WTC11 (cell line): ENCODE measurements at regions not wholly inside any gene's neighbourhood (a gene's known extent, or its start where the extent isn't known, plus 50 kb on each side); places are given as distances from the start of the nearest gene placed in this dataset.
A peak's percentile ranks its signal among the peaks of the same experiment; 100 is the strongest.

ENCODE experiments used
- ATAC-seq: fragments of 200-7000 bp; cut with Tn5 transposase; 2 replicates; pipeline ENCODE4 v1.10.0; 2021; ENCODE audit warnings: mild to moderate bottlenecking, moderate library complexity
- CTCF ChIA-PET: fragments of 300-600 bp; sonication (Branson Sonifier 250); formaldehyde crosslinking; loops from one replicate; lab custom pipeline; 2021; ENCODE audit warnings: antibody characterized with exemption; lab: Charles Lee
- POLR2A ChIA-PET: fragments of 350-600 bp; sonication (Branson Sonifier 250); formaldehyde crosslinking; loops from one replicate; lab custom pipeline; 2021; ENCODE audit warnings: antibody characterized with exemption; lab: Charles Lee
- DNase-seq: peaks from one replicate; pipeline ENCODE4 v3.0.0; 2021; ENCODE audit warnings: low spot score
- H3K27ac Mint-ChIP-seq: 2 replicates; pipeline ENCODE4 v1.8.0; 2021; ENCODE audit warnings: mixed read lengths
- H3K27me3 Mint-ChIP-seq: 2 replicates; pipeline ENCODE4 v1.8.0; 2021; ENCODE audit warnings: low read depth, mild to moderate bottlenecking, moderate library complexity, mixed read lengths
- H3K36me3 Mint-ChIP-seq: 2 replicates; pipeline ENCODE4 v1.8.0; 2021; ENCODE audit warnings: mixed read lengths
- H3K4me1 Mint-ChIP-seq: 2 replicates; pipeline ENCODE4 v1.8.0; 2022; ENCODE audit warnings: mixed read lengths
- H3K4me3 Mint-ChIP-seq: 2 replicates; pipeline ENCODE4 v1.8.0; 2021; ENCODE audit warnings: mild to moderate bottlenecking, moderate library complexity, mixed read lengths
- H3K9me3 Mint-ChIP-seq: 2 replicates; pipeline ENCODE4 v1.8.0; 2021; ENCODE audit warnings: mixed read lengths
- ERG ChIP-seq: fragments of 250-450 bp; sonication (Bioruptor Pico); IDR thresholded peaks from 2 replicates; pipeline ENCODE4 v1.8.0; 2021; ENCODE audit warnings: mild to moderate bottlenecking
- GTF2I ChIP-seq: fragments of 250-450 bp; sonication (Bioruptor Pico); conservative IDR thresholded peaks from 2 replicates; pipeline ENCODE4 v1.4.0; 2021; ENCODE audit warnings: mild to moderate bottlenecking
- JAZF1 ChIP-seq: fragments of 250-450 bp; sonication (Bioruptor Pico); IDR thresholded peaks from 2 replicates; pipeline ENCODE4 v1.9.0; 2021; ENCODE audit warnings: moderate library complexity, mild to moderate bottlenecking, inconsistent platforms
- NFYB ChIP-seq: sonication (generic); formaldehyde crosslinking; conservative IDR thresholded peaks from 2 replicates; pipeline ENCODE4 v1.8.0; 2022; ENCODE audit warnings: low read depth, missing genetic modification reagents
- PRDM15 ChIP-seq: sonication (generic); formaldehyde crosslinking; IDR thresholded peaks from 2 replicates; pipeline ENCODE4 v1.8.0; 2022; ENCODE audit warnings: missing genetic modification reagents
- RELA ChIP-seq: sonication (generic); formaldehyde crosslinking; IDR thresholded peaks from 2 replicates; pipeline ENCODE4 v1.8.1; 2022; ENCODE audit warnings: missing genetic modification reagents, mild to moderate bottlenecking, borderline replicate concordance
- TEAD4 ChIP-seq: sonication (generic); formaldehyde crosslinking; IDR thresholded peaks from 2 replicates; pipeline ENCODE4 v1.8.0; 2022; ENCODE audit warnings: mild to moderate bottlenecking, missing genetic modification reagents
- ZMAT4 ChIP-seq: fragments of 250-450 bp; sonication (Bioruptor Pico); IDR thresholded peaks from 2 replicates; pipeline ENCODE4 v1.9.0; 2021; ENCODE audit warnings: mild to moderate bottlenecking
- ZNF317 ChIP-seq: sonication (generic); formaldehyde crosslinking; IDR thresholded peaks from 2 replicates; pipeline ENCODE4 v1.8.1; 2023; ENCODE audit warnings: low read depth, mild to moderate bottlenecking, moderate library complexity, missing genetic modification reagents, borderline replicate concordance
- ZNF423 ChIP-seq: fragments of 250-450 bp; sonication (Bioruptor Pico); IDR thresholded peaks from 2 replicates; pipeline ENCODE4 v2.1.2; 2022; ENCODE audit warnings: mild to moderate bottlenecking, moderate library complexity
- ZNF425 ChIP-seq: fragments of 250-450 bp; sonication (Bioruptor Pico); conservative IDR thresholded peaks from 2 replicates; pipeline ENCODE4 v1.9.0; 2021; ENCODE audit warnings: mild to moderate bottlenecking
- ZNF532 ChIP-seq: fragments of 250-450 bp; sonication (Bioruptor Pico); IDR thresholded peaks from 2 replicates; pipeline ENCODE4 v1.9.0; 2021; ENCODE audit warnings: mild to moderate bottlenecking, borderline replicate concordance
- TF ChIP-seq, protein P1 (sequence below): fragments of 200-600 bp; IDR thresholded peaks from 2 replicates; pipeline ENCODE4 v1.8.0; 2022; ENCODE audit warnings: antibody characterized with exemption
- TF ChIP-seq, protein P2 (sequence below): sonication (generic); formaldehyde crosslinking; IDR thresholded peaks from 2 replicates; pipeline ENCODE4 v1.8.1; 2022; ENCODE audit warnings: mild to moderate bottlenecking, moderate library complexity, missing genetic modification reagents
- TF ChIP-seq, protein P3 (sequence below): sonication (generic); formaldehyde crosslinking; IDR thresholded peaks from 2 replicates; pipeline ENCODE4 v1.8.0; 2023; ENCODE audit warnings: missing genetic modification reagents
- TF ChIP-seq, protein P4 (sequence below): sonication (generic); formaldehyde crosslinking; IDR thresholded peaks from 2 replicates; pipeline ENCODE4 v1.8.1; 2022; ENCODE audit warnings: missing genetic modification reagents, borderline replicate concordance

DNA sequence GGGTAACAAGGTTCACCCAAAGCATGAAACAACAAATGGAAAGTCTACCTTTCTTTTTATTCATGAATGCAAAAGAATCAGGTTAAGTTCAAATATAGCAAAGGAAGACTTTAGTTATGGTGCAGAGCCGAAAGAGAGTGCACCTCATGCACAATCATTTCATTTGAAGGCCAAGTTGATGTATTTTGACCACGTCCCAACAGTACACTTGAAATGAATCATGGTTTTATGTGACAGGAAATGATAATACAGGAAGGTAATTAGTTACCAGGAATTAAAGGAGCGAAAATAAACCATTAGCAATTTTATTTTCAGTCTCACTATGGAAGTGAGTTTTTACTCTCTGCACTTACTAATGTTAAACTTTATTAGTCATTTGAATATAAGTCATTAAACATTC lies 281.2 kb upstream of the DIAPH2 start (continued):
- TF ChIP-seq PRDM15 (CRISPR knock-in tag) (no peak), ZNF425 (CRISPR knock-in tag) (no peak), GTF2I (CRISPR knock-in tag) (no peak)

- H3K27me3 Mint-ChIP-seq = no peaks in the 10 kb centered on the region
- POLR2A ChIA-PET = no interaction called here
- peak overlapping the region; percentile 18; the same call in 1 of the 2 replicates for H3K27ac Mint-ChIP-seq
- peaks cover 4% of the 10 kb centered on the region for H3K9me3 Mint-ChIP-seq
- H3K36me3 Mint-ChIP-seq = no peaks in the 10 kb centered on the region
- peak; percentile 92 for ATAC-seq
- no peak for DNase-seq
- peaks cover 42% of the 10 kb centered on the region for H3K4me1 Mint-ChIP-seq
- peak overlapping the region; percentile 18; the same call in 1 of the 2 replicates for H3K4me3 Mint-ChIP-seq
- CTCF ChIA-PET = no interaction called here
- TF ChIP-seq ZNF423 (CRISPR knock-in tag) (no peak), RELA (no peak), ERG (CRISPR knock-in tag) (no peak), ZNF532 (no peak), NFYB (CRISPR knock-in tag) (no peak), TEAD4 (no peak), ZNF317 (CRISPR knock-in tag) (no peak), ZMAT4 (no peak), JAZF1 (CRISPR knock-in tag) (no peak)
- TF ChIP-seq, protein P1, sequence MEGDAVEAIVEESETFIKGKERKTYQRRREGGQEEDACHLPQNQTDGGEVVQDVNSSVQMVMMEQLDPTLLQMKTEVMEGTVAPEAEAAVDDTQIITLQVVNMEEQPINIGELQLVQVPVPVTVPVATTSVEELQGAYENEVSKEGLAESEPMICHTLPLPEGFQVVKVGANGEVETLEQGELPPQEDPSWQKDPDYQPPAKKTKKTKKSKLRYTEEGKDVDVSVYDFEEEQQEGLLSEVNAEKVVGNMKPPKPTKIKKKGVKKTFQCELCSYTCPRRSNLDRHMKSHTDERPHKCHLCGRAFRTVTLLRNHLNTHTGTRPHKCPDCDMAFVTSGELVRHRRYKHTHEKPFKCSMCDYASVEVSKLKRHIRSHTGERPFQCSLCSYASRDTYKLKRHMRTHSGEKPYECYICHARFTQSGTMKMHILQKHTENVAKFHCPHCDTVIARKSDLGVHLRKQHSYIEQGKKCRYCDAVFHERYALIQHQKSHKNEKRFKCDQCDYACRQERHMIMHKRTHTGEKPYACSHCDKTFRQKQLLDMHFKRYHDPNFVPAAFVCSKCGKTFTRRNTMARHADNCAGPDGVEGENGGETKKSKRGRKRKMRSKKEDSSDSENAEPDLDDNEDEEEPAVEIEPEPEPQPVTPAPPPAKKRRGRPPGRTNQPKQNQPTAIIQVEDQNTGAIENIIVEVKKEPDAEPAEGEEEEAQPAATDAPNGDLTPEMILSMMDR = no peak
- TF ChIP-seq, protein P2, sequence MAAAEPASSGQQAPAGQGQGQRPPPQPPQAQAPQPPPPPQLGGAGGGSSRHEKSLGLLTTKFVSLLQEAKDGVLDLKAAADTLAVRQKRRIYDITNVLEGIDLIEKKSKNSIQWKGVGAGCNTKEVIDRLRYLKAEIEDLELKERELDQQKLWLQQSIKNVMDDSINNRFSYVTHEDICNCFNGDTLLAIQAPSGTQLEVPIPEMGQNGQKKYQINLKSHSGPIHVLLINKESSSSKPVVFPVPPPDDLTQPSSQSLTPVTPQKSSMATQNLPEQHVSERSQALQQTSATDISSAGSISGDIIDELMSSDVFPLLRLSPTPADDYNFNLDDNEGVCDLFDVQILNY (CRISPR knock-in tag) = no peak
- TF ChIP-seq, protein P3, sequence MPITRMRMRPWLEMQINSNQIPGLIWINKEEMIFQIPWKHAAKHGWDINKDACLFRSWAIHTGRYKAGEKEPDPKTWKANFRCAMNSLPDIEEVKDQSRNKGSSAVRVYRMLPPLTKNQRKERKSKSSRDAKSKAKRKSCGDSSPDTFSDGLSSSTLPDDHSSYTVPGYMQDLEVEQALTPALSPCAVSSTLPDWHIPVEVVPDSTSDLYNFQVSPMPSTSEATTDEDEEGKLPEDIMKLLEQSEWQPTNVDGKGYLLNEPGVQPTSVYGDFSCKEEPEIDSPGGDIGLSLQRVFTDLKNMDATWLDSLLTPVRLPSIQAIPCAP (CRISPR knock-in tag) = no peak
- TF ChIP-seq, protein P4, sequence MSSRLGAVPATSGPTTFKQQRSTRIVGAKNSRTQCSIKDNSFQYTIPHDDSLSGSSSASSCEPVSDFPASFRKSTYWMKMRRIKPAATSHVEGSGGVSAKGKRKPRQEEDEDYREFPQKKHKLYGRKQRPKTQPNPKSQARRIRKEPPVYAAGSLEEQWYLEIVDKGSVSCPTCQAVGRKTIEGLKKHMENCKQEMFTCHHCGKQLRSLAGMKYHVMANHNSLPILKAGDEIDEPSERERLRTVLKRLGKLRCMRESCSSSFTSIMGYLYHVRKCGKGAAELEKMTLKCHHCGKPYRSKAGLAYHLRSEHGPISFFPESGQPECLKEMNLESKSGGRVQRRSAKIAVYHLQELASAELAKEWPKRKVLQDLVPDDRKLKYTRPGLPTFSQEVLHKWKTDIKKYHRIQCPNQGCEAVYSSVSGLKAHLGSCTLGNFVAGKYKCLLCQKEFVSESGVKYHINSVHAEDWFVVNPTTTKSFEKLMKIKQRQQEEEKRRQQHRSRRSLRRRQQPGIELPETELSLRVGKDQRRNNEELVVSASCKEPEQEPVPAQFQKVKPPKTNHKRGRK = no peak
Measured at GRCh38 chrX:96405842-96406241, 278.8 kb upstream of the DIAPH2 start.
